OCI-LY7 (cell line): ENCODE measurements at regions not wholly inside any gene's neighbourhood (a gene's known extent, or its start where the extent isn't known, plus 50 kb on each side); places are given as distances from the start of the nearest gene placed in this dataset.

Experiments used
- BruUV-seq: library from RNA; stranded (reverse); fragments of 400-500 nt; replicated peaks from 2 replicates; lab custom pipeline; 2021; lab: Mats Ljungman, UMichigan
- CTCF ChIA-PET: fragments of 300-600 bp; sonication (Branson Sonifier 250); formaldehyde crosslinking; loops from one replicate; lab custom pipeline; 2022; ENCODE audit warnings: antibody characterized with exemption; ENCODE audit not compliant: unreplicated experiment; lab: Charles Lee
- POLR2A ChIA-PET: fragments of 300-600 bp; sonication (Branson Sonifier 250); formaldehyde crosslinking; loops from one replicate; lab custom pipeline; 2022; ENCODE audit warnings: antibody characterized with exemption; lab: Charles Lee
- DNase-seq: peaks from one replicate; pipeline ENCODE4 v3.0.0-alpha.2; 2015; ENCODE audit warnings: low spot score
- H2AFZ ChIP-seq: fragments of 200-600 bp; sonication (generic), shearing (Covaris generic); 2 replicates; pipeline ENCODE4 v1.6.1; 2014; ENCODE audit warnings: mild to moderate bottlenecking, antibody characterized with exemption, low read length, moderate library complexity
- H3K27ac ChIP-seq: fragments of 200-600 bp; sonication (generic); 2 replicates; pipeline ENCODE4 v1.5.1; 2014; ENCODE audit warnings: mixed run types, low read depth, mild to moderate bottlenecking, moderate library complexity, low read length, inconsistent platforms; ENCODE audit not compliant: poor library complexity, severe bottlenecking
- H3K36me3 ChIP-seq: fragments of 200-600 bp; sonication (generic); 2 replicates; pipeline ENCODE4 v1.6.1; 2014; ENCODE audit warnings: mild to moderate bottlenecking, antibody characterized with exemption, low read length, moderate library complexity, mixed read lengths; ENCODE audit not compliant: insufficient read depth
- H3K4me1 ChIP-seq: fragments of 200-600 bp; sonication (generic); 2 replicates; pipeline ENCODE4 v1.5.1; 2014; ENCODE audit warnings: mild to moderate bottlenecking, low read length; ENCODE audit not compliant: insufficient read depth, poor library complexity, severe bottlenecking
- H3K4me2 ChIP-seq: fragments of 200-600 bp; sonication (generic); 2 replicates; pipeline ENCODE4 v1.6.1; 2014; ENCODE audit warnings: mild to moderate bottlenecking, low read length
- H3K4me3 ChIP-seq: fragments of 200-600 bp; sonication (generic); 2 replicates; pipeline ENCODE4 v1.5.1; 2014; ENCODE audit warnings: mild to moderate bottlenecking, low read depth, low read length; ENCODE audit not compliant: poor library complexity, severe bottlenecking
- H3K79me2 ChIP-seq: fragments of 200-600 bp; sonication (generic); 2 replicates; pipeline ENCODE4 v1.6.1; 2016; ENCODE audit warnings: low read depth, mild to moderate bottlenecking, low read length, moderate library complexity, mixed read lengths; ENCODE audit not compliant: insufficient read depth
- H3K9me2 ChIP-seq: fragments of 200-600 bp; sonication (generic); 2 replicates; pipeline ENCODE4 v1.6.1; 2016; ENCODE audit warnings: mild to moderate bottlenecking, low read length, mixed read lengths; ENCODE audit not compliant: insufficient read depth
- H3K9me3 ChIP-seq: fragments of 200-600 bp; sonication (generic); 2 replicates; pipeline ENCODE4 v1.6.1; 2014; ENCODE audit warnings: mild to moderate bottlenecking, mixed run types, low read length, mixed read lengths
- H4K20me1 ChIP-seq: fragments of 200-600 bp; sonication (generic); 2 replicates; pipeline ENCODE4 v1.6.1; 2014; ENCODE audit warnings: mild to moderate bottlenecking, antibody characterized with exemption, low read length, moderate library complexity, mixed read lengths; ENCODE audit not compliant: insufficient read depth
- EZH2phosphoT487 ChIP-seq: fragments of 200-600 bp; sonication (generic); IDR thresholded peaks from 2 replicates; pipeline ENCODE4 v1.6.1; 2018; ENCODE audit warnings: low read depth, borderline replicate concordance, mild to moderate bottlenecking, mixed run types, antibody characterized with exemption, low read length, moderate library complexity, mixed read lengths
- intact Hi-C: fragments of 100-400 bp; cut with micrococcal nuclease; formaldehyde crosslinking; loops from one replicate; pipeline ENCODE4 v1.10.0; 2022; ENCODE audit not compliant: unreplicated experiment
- TF ChIP-seq, protein P1 (sequence below): fragments of 200-600 bp; sonication (generic); conservative IDR thresholded peaks from 2 replicates; pipeline ENCODE4 v1.5.1; 2014; ENCODE audit warnings: mild to moderate bottlenecking, antibody characterized with exemption, low read length, moderate library complexity, mixed read lengths

GRCh38 chr12:74119811-74120362 lies 417.7 kb upstream of the ATXN7L3B start:
- Histone ChIP-seq H3K4me2 (no peak overlapping the region), H3K79me2 (no peaks in the 10 kb centered on the region), H2AFZ (no peak overlapping the region), H3K9me3 (no peaks in the 10 kb centered on the region), H3K36me3 (no peaks in the 10 kb centered on the region), H3K4me1 (no peaks in the 10 kb centered on the region), H3K27ac (no peak overlapping the region), H3K9me2 (no peaks in the 10 kb centered on the region), H3K4me3 (no peak overlapping the region), H4K20me1 (no peaks in the 10 kb centered on the region)
- ChIA-PET CTCF (no interaction called here), POLR2A (interaction anchor here (0.6 kb wide), 1 partner anchor 23 kb away, joined by 4 read pairs; no protein-coding TSS in a partner anchor)
- BruUV-seq = no TSS peak
- DNase-seq = no peak
- no peak for TF ChIP-seq EZH2phosphoT487
- TF ChIP-seq, protein P1, sequence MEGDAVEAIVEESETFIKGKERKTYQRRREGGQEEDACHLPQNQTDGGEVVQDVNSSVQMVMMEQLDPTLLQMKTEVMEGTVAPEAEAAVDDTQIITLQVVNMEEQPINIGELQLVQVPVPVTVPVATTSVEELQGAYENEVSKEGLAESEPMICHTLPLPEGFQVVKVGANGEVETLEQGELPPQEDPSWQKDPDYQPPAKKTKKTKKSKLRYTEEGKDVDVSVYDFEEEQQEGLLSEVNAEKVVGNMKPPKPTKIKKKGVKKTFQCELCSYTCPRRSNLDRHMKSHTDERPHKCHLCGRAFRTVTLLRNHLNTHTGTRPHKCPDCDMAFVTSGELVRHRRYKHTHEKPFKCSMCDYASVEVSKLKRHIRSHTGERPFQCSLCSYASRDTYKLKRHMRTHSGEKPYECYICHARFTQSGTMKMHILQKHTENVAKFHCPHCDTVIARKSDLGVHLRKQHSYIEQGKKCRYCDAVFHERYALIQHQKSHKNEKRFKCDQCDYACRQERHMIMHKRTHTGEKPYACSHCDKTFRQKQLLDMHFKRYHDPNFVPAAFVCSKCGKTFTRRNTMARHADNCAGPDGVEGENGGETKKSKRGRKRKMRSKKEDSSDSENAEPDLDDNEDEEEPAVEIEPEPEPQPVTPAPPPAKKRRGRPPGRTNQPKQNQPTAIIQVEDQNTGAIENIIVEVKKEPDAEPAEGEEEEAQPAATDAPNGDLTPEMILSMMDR = no peak
- intact Hi-C loops = no loop called here

- no peaks in the 10 kb centered on the region for H4K20me1 ChIP-seq
- no peaks in the 10 kb centered on the region for H3K9me2 ChIP-seq
- no peaks in the 10 kb centered on the region for H3K4me1 ChIP-seq
- no peaks in the 10 kb centered on the region for H3K79me2 ChIP-seq
- H3K4me3 ChIP-seq = no peak overlapping the region
- POLR2A ChIA-PET = interaction anchor here (0.5 to 0.6 kb wide), 2 partner anchors 20 to 32 kb away, joined by 3 read pairs; no protein-coding TSS in a partner anchor
- DNase-seq = no peak
- H3K27ac ChIP-seq = no peak overlapping the region
- H2AFZ ChIP-seq = no peak overlapping the region
- H3K9me3 ChIP-seq = no peaks in the 10 kb centered on the region
- no TSS peak for BruUV-seq
- intact Hi-C loops = no loop called here
- no peak overlapping the region for H3K4me2 ChIP-seq
- no peaks in the 10 kb centered on the region for H3K36me3 ChIP-seq
- CTCF ChIA-PET = no interaction called here
- no peak for TF ChIP-seq EZH2phosphoT487
- TF ChIP-seq, protein P1 = no peak
Observed at GRCh38 chr12:74120644-74121043, 417.0 kb upstream of the ATXN7L3B start.

GRCh38 chr12:74129702-74130101 lies 407.9 kb upstream of the ATXN7L3B start:
- TF ChIP-seq, protein P1 = no peak
- TF ChIP-seq EZH2phosphoT487 = no peak
- no peak overlapping the region for H2AFZ ChIP-seq
- no peaks in the 10 kb centered on the region for H3K79me2 ChIP-seq
- POLR2A ChIA-PET = no interaction called here
- no peaks in the 10 kb centered on the region for H3K36me3 ChIP-seq
- no peaks in the 10 kb centered on the region for H3K9me2 ChIP-seq
- H3K4me2 ChIP-seq = no peak overlapping the region
- H4K20me1 ChIP-seq = no peaks in the 10 kb centered on the region
- no peaks in the 10 kb centered on the region for H3K4me1 ChIP-seq
- CTCF ChIA-PET = no interaction called here
- no peak overlapping the region for H3K27ac ChIP-seq
- intact Hi-C loops = no loop called here
- no peak for DNase-seq
- no peak overlapping the region for H3K4me3 ChIP-seq
- H3K9me3 ChIP-seq = no peaks in the 10 kb centered on the region
- no TSS peak for BruUV-seq
